Stimulated activated CD8-positive, alpha-beta memory T cell treated with anti-CD3 and anti-CD28 coated beads, Interleukin-2, amount 100 ng/mL, for 48 hours (primary cell): ENCODE measurements at regions not wholly inside any gene's neighbourhood (a gene's known extent, or its start where the extent isn't known, plus 50 kb on each side); places are given as distances from the start of the nearest gene placed in this dataset.
A peak's percentile ranks its signal among the peaks of the same experiment; 100 is the strongest.

Experiments
- DNase-seq, 2 donors: peaks; one replicate each; pipeline ENCODE4 v3.0.0-alpha.2; 2020; ENCODE audit warnings: low read depth in 2 of 2

DNA sequence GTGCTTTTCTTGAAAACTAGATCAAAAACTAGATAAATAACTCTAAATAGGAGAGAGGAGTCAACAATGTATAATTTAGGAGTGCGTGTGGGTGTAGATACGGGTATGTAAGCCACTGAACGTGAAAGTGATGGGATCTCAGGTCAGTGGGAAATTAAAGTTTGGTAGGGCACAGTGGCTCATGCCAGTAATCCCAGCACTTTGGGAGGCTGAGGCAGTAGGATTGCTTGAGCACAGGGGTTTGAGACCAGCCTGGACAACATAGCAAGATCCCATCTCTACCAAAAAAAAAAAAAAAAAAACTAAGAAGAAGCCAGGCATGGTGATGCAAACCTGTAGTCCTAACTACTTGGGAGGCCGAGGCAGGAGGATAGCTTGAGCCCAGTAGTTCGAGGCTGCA is 247.1 kb downstream of the ANAPC1 start:
- DNase-seq = no peak

DNA sequence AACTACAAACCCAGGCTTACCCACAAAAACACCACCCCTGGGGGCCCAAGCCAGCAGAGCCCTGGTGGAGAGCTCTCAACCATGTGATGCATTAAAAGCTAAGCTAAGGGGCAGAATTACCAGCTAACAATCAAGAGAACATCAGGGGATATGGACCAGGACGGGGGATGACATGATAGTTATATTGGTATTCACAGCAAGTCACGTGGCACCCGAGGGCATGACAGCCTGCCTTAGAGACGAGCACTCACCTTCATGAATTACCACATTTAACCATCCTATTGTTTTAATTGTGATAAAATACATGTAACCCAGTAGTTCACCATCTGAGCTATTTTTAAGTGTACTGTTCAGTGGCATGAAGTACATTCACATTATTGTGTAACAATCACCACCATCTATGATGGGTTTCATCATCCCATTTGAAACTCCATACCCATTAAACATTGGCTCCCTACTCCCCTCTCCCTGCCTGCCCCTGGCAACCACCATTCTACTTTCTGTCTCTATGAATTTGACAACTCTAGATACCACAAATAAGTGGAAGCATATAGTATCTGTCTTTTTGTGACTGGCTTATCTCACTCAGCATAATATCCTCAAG is 245.6 kb downstream of the ANAPC1 start:
- no peak for DNase-seq

DNA sequence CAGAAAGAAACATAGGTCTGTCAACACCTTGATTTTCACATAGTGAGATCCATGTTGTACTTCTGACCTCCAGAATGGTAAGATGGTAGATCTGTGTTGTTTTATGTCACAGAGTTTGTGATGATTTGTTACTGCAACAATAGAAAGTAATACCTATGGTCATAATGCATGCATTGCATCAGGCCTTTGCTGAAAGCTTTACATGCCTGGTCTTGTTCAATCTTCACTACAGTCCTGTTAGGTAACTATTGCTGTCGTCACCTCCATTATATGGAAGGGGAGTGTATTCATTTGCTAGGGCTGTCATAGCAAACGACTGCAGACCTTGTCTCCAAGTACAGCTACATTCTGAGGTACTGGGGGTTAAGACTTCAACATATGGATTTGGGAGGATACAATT is 243.5 kb downstream of the ANAPC1 start:
- no peak for DNase-seq

DNA sequence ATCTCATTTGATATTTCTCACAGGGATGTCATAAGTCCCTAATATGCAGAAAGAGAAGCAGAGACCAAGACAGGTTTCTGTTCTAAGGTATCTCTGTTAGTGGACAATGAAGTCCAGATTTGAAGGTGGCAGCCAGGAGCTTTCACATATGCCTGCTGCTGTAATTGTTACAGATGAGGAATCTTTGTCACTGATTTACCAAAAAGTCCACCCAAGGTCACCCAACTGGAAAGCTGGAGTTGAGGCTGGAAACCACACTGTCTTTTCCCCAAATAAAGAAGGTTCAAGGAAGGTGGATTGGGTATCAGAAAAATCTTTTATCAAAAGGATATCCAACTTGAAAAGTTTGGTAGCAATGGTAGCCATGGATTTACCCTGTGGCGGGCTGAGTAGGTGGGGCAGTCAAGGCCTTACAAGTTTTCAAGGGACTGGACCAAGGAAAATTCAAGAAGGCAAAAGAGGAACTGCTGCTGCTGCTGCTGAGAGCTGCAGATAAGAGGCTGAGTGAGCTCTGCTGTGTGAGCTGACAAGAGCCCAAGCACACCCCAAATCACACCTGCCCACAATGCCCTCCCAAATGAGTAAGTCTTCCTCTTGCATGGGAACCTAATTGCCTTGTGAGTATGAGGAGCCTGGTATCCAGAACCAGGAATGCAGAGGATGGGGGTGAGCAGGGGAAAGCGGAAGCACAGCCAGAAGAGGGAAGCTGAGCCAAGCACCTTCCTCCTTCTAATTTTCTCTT is 241.2 kb downstream of the ANAPC1 start:
- DNase-seq = no peak

DNA sequence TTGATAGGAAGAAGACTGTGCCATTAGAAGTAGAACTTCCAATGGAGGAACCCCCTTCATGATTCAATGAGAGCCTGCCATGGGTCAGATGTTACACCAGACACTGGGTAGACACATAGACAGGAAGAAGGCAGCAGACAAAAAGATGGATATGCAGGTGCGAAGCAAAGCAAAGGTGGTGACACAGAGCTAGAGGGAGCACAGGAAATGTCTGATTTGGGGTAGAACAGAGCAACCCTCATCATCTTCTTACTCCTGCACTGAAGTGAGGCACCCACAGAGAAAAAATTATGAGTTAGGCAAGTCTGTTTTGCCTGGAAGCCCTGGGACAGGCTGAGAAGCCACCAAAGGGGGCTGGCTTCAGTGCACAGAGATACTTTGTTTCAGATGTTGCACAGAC is 240.2 kb downstream of the ANAPC1 start:
- no peak for DNase-seq

DNA sequence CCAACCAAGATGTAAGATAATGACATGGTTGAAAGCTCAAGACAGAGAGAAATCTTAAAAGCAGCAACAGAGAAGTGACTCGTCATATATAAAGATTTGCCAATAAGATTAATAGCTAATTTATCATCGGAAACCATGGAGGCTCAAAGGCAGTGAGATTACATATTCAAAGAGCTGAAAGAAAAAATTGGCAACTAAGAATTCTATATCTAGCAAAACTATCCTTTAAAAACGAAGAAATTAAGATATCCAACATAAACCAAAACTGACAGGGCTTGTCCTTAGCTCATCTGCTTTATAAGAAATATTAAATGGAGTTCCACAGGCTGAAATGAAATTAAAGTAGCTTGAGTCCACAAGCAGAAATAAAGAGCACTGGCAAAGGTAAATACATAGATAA is 236.6 kb downstream of the ANAPC1 start:
- DNase-seq = no peak

DNA sequence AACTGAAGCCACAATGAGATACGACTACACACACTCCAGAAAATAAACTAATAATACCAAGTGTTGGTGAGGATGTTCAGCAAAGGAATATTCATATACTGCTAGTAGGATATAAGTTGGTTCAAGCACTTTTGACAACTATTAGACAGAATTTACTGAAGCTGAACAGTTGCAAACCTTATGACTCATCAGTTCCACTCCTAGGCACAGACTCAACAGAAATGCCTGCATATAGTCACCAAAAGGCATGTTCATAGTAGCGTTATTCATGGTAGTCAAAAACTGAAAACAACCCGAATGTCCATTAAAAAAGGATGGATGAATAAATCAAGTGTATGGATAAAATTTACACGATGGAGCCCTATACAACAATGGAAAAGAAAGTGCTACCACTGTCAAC is 232.0 kb downstream of the ANAPC1 start:
- no peak for DNase-seq

DNA sequence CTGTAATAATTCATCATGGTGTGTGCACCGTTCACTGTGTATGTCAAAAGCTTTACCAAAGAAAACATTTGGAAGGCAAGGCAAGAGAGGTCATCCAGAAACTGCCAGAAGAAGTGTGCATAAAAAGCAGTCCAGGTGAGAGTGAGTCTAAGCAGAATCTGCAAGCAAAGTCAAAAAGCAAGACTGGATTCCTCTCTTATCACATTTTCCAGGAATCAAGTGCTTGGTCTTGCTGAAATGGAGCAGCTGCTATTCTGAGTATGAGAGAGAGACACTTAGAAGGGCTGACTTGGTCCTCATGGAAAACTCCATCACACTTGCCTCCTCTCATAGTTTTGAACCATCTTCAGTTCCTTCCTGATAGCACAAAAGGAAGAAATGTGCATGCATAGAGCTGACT is 231.3 kb downstream of the ANAPC1 start:
- DNase-seq = no peak

DNA sequence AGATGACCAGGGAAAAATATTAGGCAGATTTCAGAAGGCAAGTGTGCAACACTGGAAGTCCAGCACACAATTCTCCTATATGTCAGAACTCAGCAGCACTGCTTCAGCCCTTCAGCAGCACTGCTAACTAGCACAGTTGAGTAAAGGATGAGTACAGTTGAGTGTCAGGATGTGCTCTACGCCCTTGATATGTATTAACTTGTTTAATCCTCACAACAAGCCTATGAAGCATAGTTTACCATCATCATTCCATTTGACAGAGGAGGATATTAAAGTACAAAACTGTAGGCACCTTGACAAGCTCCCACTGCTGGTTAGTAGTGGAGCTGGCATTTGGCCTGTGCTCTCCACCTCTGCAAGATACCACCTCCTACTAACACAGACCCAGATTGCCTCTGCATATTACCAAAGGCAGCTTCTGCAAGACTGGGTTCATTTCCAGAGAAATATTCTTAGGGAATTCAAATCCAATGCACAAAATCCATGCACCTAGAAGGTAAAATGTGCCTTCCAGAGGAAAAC is 230.8 kb downstream of the ANAPC1 start:
- no peak for DNase-seq

DNA sequence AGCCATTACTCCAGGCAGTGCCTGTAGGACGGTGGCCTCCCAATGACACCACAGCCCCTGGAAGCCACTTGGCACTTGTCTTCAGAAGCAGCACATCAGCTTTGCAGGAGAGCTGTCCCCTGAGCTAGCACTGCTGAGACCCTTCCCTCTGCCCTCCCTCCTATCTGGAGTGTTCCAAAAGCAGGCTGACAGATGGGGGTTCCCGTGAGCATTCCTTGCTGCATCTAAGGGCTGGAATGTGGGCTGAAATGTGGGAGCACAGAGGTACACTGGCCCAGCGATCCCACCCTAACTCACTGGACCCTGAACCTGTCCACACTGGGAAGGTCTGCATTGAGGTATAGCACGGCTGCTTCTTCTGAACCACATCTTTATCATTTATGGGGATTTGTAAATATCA is 230.1 kb downstream of the ANAPC1 start:
- no peak for DNase-seq

DNA sequence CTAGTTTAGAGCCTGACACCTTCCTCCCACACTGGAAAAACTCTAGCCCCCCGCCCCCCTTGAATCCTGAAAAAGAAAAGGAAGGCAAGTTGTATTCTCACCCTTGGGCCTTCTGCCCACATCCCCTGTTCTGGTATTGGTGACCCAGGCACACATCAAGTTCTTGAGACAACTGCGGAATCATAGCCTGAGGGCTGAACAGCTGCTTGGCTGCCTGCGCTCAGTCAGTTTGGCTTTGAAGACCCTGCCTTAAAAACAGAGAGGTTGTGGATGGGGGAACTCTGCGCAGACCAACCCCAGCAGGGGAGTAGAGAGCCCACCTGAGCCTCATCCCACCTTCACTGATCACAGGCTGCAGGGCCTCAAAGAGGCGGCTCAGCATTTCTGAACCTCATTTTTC is 229.2 kb downstream of the ANAPC1 start:
- DNase-seq = no peak

DNA sequence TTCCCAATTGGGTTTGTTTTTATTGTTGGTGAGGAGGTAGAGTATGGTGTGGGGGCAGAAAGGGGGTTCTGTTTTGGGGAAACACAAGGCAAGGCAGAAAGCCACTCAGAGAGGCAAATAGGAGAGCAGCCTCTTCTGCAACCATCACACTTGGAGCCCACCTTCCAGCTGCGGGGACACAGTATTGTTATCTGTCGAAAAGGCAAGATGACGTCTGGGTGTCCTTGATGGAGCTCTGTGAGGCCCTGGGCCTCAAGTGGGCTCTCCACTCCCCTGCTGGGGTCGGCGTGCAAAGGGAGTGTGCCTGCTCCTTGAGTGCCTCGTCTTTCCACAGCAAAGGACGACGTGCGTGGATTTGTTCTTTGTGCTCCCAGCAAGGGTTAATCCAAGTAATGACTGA is 227.6 kb downstream of the ANAPC1 start:
- no peak for DNase-seq

DNA sequence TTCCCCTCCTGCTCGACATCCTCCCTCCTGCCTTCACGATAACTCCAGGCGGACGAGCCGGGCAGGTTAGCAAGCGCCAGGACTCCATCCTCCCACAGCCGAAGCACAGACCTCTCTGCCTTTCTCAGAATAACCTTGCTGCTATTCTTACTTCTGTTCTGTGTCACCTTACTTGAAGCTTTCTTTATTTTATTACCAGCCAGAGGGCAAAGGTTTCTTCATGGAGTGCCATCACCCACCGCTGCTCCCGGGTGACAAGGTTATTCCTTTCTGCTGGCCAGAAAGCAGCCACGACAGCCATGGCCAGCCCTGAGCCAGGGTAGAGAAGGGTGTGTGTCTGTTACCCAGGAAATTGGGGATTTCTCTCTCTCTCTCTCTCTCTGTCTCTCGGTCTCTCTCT is 227.1 kb downstream of the ANAPC1 start:
- DNase-seq = no peak

DNA sequence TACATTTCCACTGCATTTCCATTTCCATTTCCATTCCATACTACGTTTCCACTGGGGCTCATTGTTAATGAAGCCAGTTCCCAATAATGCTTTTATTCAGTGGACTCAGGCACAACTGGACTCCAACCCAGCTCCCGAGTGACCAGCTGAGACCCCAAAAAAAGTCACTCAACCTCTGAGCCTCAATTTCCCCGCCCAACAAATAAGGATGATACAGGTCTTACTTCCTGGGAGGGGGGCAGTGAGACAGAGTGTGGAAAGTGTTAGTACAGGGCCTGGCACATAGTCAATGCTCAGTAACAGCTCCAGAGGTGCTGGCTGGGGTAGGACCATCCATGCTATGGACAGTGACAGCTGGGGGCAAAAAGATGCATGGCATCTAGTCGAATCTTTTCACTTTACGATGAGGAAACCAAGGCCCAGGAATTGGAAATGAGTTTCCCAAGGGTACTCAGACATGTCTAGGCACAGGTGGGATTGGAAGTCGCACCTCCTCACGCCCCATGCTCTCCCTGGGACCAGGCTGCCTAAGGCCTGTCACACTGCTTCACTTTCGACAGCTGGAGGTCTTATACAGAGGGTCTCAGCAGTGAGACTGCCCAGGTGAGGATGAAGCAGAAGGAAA is 226.5 kb downstream of the ANAPC1 start:
- DNase-seq = no peak

DNA sequence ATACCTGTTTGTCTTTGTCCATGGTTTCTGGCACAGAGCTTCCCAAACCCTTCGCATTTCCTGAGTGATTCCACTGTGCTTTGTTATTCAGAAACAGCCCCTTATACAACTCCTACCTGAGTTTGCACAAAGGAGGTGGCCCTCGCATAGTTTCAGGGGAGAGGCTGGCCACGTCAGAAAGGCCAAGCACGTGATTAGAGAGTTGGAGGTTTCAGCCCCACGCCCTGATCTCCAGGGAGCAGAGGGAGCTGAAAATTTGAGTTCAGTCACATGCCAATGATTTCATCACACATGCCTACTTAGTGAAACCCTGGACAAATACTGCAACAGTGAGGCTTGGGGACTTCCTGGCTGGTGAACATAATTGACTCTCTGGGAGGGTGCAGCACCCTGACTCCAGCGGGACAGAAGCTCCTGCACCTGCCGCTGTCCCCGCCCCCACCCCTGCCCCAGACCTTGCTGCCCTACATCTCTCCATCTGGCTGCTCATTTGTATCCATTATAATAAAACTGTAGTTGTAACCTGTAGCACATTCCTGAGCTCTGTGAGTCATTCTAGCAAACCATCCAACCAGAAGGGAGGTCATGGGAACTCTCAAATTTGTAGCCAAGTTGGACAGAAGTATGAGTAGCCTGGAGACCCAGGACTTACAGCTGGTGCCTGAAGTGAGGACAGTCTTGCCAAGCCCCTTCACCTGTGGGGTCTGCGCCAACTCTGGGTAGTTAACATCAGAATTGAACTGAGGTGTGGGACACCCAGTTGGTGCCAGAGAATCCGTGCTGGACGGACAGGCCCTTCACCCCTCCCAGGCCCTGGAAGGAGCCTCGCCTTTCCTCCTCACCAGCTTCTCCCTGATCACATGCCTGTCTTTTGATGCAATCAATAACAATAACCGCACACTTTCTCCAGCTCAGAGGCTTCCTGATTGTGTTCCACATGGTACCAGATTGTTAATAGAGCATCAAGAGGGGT is 224.3 kb downstream of the ANAPC1 start:
- DNase-seq = no peak

DNA sequence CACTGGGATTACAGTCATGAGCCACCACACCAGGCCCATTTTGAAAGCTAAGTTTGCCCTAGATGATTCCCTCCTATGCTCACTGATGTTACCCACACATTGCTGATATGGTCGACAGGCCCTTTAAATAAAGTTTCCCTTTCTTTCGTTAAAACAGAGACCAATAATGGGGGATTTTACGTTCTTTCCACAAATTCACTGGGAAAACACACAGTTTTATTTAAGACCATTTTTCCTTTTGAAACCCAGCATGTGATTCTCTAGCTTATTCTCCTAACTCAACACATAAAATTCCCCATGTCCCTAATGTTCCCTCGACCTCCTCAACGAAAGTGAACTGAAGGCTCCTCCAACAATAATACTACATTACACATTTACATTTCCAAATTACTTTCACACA is 223.2 kb downstream of the ANAPC1 start:
- DNase-seq = no peak

DNA sequence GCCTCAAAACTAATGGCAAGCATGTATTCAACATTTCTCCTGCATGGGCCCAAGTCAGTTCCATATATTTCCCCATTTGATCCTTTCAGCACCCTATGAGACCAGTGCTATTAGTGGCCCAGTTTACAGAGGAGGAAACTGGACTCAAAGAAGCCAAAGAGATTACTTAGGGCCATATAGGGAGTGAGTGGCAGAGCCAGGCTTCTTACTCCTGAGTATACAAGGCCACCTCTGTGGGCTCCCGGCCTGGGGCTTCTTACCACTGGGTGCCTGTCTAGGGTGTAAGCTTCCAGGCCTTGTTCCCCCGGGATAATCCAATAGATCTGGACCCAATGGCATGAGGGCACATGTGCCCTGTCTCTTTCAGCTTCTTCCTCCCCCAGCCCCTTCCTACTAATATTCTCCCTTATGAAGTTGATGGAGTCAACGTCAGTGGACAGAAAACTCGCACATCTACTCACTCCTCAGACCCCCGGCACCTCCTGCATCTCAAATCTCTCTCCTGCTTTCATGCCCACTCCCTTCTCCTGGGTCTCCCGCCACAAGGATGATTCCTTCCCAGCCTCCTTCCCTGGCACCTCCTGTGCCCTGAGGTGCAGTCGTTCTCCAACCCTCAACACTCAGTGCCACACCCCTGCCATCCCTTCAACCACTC is 222.6 kb downstream of the ANAPC1 start:
- DNase-seq = no peak

DNA sequence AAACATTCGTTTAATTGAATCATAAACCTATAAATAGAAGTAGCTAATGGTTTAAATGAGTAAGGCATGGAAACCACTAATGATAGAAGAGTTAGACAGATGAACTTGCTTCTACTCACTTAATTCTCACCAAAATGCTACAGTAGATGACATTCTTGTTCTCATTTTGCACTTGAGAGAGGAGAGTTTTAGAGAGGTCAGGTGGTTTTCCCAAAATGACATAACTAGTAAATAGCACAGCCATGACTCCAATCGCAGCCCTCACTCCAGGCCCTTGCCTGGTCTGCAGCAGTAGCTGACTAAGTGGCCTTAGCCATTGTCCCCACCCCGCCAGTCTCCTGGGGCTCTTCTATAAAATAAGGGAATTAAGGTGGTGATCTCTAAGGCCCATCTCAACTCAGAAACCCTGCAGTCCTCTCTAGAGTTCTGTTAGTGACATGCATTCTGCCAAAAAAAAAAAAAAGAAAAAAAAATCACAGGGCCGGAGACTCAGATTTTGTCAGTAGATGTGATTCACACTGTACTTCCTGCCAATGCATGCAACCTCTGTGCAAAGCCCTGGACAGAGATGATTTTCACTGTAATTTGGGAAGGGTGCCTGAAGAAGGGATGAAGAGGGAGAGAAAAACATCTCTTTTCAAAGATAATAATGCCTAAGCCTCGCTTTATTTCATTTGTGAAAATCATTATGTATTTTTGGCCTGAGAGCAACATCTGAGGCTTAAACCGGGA is 221.8 kb downstream of the ANAPC1 start:
- no peak for DNase-seq

DNA sequence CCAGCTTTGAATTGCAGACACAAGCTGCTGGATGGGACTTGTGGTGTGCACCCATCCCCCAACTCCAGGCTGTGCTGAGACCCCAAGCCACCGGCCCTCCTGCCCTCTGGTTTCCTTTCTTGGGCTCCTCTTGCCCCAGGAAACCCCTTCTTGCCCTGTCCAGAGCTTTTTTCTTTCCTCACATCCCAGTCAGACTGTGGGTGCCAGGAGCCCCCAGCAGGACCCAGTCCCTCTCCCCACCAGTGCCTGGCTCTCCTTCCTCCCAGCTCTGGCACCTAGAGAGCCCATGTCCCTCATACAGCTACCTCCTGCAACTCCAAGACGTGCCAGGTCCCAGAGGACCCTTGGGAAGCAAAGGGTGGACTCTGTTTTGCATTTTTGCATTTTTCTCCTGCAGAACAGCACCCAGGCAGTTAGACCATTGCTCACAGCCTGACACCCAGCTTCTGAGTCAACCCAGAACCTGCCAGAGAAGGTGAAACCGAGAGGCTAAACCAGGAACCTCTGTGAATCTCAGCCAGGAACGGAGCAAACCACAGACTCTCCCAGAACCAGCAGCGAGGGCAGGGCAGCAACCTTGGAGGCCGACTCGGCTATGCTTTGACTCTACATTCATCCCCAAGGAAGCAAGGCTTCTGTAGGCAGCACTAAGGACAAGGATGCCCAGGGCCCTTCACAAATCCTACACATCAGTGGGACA is 221.1 kb downstream of the ANAPC1 start:
- peak; percentile 7 to 32 for DNase-seq
